Fibroblast of lung (primary cell): ENCODE measurements at regions not wholly inside any gene's neighbourhood (a gene's known extent, or its start where the extent isn't known, plus 50 kb on each side); places are given as distances from the start of the nearest gene placed in this dataset.
"Not testable (repeated sequence)": the region's sequence is repeated elsewhere in the genome, so short reads cannot be mapped to it uniquely, and the experiment has no call there.

Experiments used
- DNase-seq, 2 donors: peaks; one replicate each; pipeline versions ENCODE4 v3.0.0 to v3.0.0-alpha.2; 2010; ENCODE audit warnings: low read depth in 2 of 2
- H2AFZ ChIP-seq: 2 replicates; pipeline ENCODE4 v1.5.1; 2012; ENCODE audit warnings: low read length, control low read depth, inconsistent platforms
- H3K27ac ChIP-seq: 2 replicates; pipeline ENCODE4 v1.5.1; 2011; ENCODE audit warnings: low read length, control low read depth; ENCODE audit not compliant: insufficient read depth
- H3K27me3 ChIP-seq: 2 replicates; pipeline ENCODE4 v1.5.1; 2011; ENCODE audit warnings: mild to moderate bottlenecking, low read length; ENCODE audit not compliant: control insufficient read depth, insufficient read depth
- H3K36me3 ChIP-seq: 2 replicates; pipeline ENCODE4 v1.5.1; 2011; ENCODE audit warnings: low read length; ENCODE audit not compliant: control insufficient read depth, insufficient read depth
- H3K4me1 ChIP-seq: 2 replicates; pipeline ENCODE4 v1.5.1; 2011; ENCODE audit warnings: low read length; ENCODE audit not compliant: control insufficient read depth, insufficient read depth; ENCODE audit errors: extremely low read depth
- H3K4me2 ChIP-seq: 2 replicates; pipeline ENCODE4 v1.5.1; 2011; ENCODE audit warnings: low read length, control low read depth; ENCODE audit not compliant: insufficient read depth; ENCODE audit errors: extremely low read depth
- H3K4me3 ChIP-seq, 4 experiments: fragments of 200-600 bp in 1 of 4; sonication (generic) in 1 of 4; replicated peaks in 1 of 4; 2 replicates each; pipeline ENCODE4 v1.5.1; 2011 to 2016; ENCODE audit warnings: low read length in 4 of 4, low read depth in 3 of 4, mild to moderate bottlenecking in 3 of 4, control low read depth in 2 of 4, inconsistent platforms in 1 of 4, mixed read lengths in 1 of 4; ENCODE audit not compliant: insufficient read depth in 1 of 4; ENCODE audit errors: control extremely low read depth in 1 of 4
- H3K79me2 ChIP-seq: 2 replicates; pipeline ENCODE4 v1.5.1; 2012; ENCODE audit warnings: mild to moderate bottlenecking, low read length, inconsistent platforms; ENCODE audit not compliant: control insufficient read depth, insufficient read depth
- H3K9ac ChIP-seq: 2 replicates; pipeline ENCODE4 v1.5.1; 2011; ENCODE audit warnings: mild to moderate bottlenecking, low read length, control low read depth; ENCODE audit not compliant: insufficient read depth
- H3K9me3 ChIP-seq: 2 replicates; pipeline ENCODE4 v1.5.1; 2012; ENCODE audit warnings: low read depth, low read length; ENCODE audit not compliant: control insufficient read depth, insufficient read depth
- H4K20me1 ChIP-seq: 2 replicates; pipeline ENCODE4 v1.5.1; 2011; ENCODE audit warnings: low read length; ENCODE audit not compliant: control insufficient read depth, insufficient read depth; ENCODE audit errors: extremely low read depth
- EZH2 ChIP-seq: IDR thresholded peaks from 2 replicates; pipeline ENCODE4 v1.5.1; 2012; ENCODE audit warnings: low read length, control low read depth, mild to moderate bottlenecking; ENCODE audit errors: missing control alignments
- TF ChIP-seq, protein P1 (sequence below), 2 donors: IDR thresholded peaks in 1 of 2; conservative IDR thresholded peaks in 1 of 2; 1 replicate in 1 of 2; 2 replicates in 1 of 2; pipeline ENCODE4 v1.5.1; 2011 to 2012; ENCODE audit warnings: low read length in 2 of 2, control low read depth in 1 of 2, inconsistent platforms in 1 of 2, low read depth in 1 of 2, mild to moderate bottlenecking in 1 of 2

DNA sequence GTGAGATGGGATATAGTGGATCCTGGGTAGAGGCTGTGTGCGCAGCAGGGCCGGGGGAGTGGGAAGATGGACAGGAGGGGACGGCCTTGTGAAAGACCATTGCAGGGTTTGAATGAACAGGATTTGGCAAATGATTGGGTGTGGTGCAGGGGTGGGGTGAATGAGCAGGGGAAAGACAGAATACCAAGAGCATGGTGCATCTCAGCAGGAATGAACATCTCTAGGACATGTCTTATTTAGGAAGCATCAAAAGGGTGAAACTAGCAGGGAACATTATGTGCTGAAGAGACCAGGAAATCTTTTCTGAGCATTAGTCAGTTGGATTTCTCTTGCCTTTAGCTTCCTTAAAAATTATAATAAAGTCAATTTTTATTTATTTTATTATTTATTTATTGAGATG is 60.6 kb upstream of the SLC2A1 start:
- Histone ChIP-seq H3K4me2 (no peak overlapping the region), H3K4me1 (no peaks in the 10 kb centered on the region), H3K9ac (no peak overlapping the region), H4K20me1 (no peaks in the 10 kb centered on the region), H3K4me3 (no peak overlapping the region), H3K27me3 (peaks cover 8% of the 10 kb centered on the region), H3K9me3 (no peaks in the 10 kb centered on the region), H3K79me2 (no peaks in the 10 kb centered on the region), H3K27ac (no peak overlapping the region), H2AFZ (no peak overlapping the region), H3K36me3 (no peaks in the 10 kb centered on the region)
- no peak for DNase-seq
- TF ChIP-seq EZH2: no peak
- TF ChIP-seq, protein P1, sequence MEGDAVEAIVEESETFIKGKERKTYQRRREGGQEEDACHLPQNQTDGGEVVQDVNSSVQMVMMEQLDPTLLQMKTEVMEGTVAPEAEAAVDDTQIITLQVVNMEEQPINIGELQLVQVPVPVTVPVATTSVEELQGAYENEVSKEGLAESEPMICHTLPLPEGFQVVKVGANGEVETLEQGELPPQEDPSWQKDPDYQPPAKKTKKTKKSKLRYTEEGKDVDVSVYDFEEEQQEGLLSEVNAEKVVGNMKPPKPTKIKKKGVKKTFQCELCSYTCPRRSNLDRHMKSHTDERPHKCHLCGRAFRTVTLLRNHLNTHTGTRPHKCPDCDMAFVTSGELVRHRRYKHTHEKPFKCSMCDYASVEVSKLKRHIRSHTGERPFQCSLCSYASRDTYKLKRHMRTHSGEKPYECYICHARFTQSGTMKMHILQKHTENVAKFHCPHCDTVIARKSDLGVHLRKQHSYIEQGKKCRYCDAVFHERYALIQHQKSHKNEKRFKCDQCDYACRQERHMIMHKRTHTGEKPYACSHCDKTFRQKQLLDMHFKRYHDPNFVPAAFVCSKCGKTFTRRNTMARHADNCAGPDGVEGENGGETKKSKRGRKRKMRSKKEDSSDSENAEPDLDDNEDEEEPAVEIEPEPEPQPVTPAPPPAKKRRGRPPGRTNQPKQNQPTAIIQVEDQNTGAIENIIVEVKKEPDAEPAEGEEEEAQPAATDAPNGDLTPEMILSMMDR (conservative IDR thresholded peaks at IDR 0.05 in 1 of 2, IDR thresholded peaks at IDR 0.05 in 1 of 2; ENCODE audit: low read depth in 1 of 2, low read length in 2 of 2): no peak

DNA sequence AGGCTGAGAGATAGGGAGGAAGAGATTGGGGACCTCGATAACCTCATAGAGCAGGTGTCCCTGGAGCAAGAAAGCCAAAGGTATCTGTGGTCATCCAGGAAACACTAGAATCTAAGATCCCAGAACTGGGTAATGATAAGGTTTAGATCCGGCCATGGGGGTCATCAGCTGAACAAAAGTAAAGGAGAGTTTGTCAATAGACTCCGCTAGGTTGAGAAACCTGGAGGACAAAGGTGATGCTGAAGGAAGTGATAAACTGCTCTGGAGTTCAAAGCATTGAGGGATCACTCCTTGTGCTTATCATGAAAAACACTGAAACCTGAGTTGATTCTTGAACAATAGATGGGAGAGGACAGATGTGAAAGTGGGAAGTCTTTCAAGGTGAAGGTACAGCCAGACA is 59.5 kb upstream of the SLC2A1 start:
- Histone ChIP-seq H3K79me2 (no peaks in the 10 kb centered on the region), H3K27ac (no peak overlapping the region), H3K4me2 (no peak overlapping the region), H3K4me1 (no peaks in the 10 kb centered on the region), H3K4me3 (no peak overlapping the region), H3K9ac (no peak overlapping the region), H2AFZ (no peak overlapping the region), H3K36me3 (no peaks in the 10 kb centered on the region), H3K9me3 (no peaks in the 10 kb centered on the region), H4K20me1 (no peaks in the 10 kb centered on the region), H3K27me3 (peaks cover 8% of the 10 kb centered on the region)
- TF ChIP-seq, protein P1 (conservative IDR thresholded peaks at IDR 0.05 in 1 of 2, IDR thresholded peaks at IDR 0.05 in 1 of 2; ENCODE audit: low read depth in 1 of 2, low read length in 2 of 2): no peak
- TF ChIP-seq EZH2: no peak
- no peak for DNase-seq

DNA sequence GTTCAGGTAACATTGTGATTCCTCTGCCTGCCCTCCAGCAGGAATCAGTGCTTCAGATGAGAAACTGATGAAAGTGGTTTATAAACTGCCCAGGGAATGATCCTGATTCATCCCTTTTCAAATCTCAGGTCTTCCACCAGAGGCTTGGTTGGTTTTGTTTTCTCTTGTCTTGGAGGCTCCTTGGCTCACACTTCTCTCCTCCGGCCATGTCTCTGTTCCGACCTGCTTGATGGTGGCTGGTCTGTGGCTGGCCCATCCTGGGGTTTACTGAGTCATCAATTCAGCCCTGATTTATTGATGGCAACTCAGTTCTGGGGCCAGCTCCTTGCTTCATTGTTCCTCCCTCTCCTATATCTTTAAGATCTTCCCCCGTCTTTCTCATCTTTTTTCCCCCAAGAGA is 56.6 kb upstream of the SLC2A1 start:
- no peaks in the 10 kb centered on the region for H3K4me1 ChIP-seq
- no peaks in the 10 kb centered on the region for H3K36me3 ChIP-seq
- H3K9me3 ChIP-seq: no peaks in the 10 kb centered on the region
- H3K27me3 ChIP-seq: peaks cover 11% of the 10 kb centered on the region
- H3K27ac ChIP-seq: no peak overlapping the region
- H3K79me2 ChIP-seq: no peaks in the 10 kb centered on the region
- no peak overlapping the region for H3K4me2 ChIP-seq
- H3K4me3 ChIP-seq: no peak overlapping the region
- H4K20me1 ChIP-seq: no peaks in the 10 kb centered on the region
- no peak for TF ChIP-seq EZH2
- no peak for DNase-seq
- H3K9ac ChIP-seq: no peak overlapping the region
- H2AFZ ChIP-seq: no peak overlapping the region

- not testable (repeated sequence) for H3K9ac ChIP-seq, H3K79me2 ChIP-seq, H2AFZ ChIP-seq, H3K36me3 ChIP-seq, DNase-seq, H4K20me1 ChIP-seq, H3K4me3 ChIP-seq, H3K4me2 ChIP-seq, H3K4me1 ChIP-seq, H3K9me3 ChIP-seq, H3K27ac ChIP-seq
- H3K27me3 ChIP-seq: peaks cover 11% of the 10 kb centered on the region
Observed at GRCh38 chr1:43014579-43014978, 55.9 kb upstream of the SLC2A1 start.
